MCF 10A (cell line): ENCODE measurements at regions not wholly inside any gene's neighbourhood (a gene's known extent, or its start where the extent isn't known, plus 50 kb on each side); places are given as distances from the start of the nearest gene placed in this dataset.

Source experiments
- BruUV-seq: library from RNA; stranded (reverse); fragments of 400-500 nt; replicated peaks from 2 replicates; lab custom pipeline; 2021; lab: Mats Ljungman, UMichigan
- CTCF ChIA-PET: fragments of 300-600 bp; sonication (Branson Sonifier 250); formaldehyde crosslinking; extraction: SDS; loops from one replicate; lab custom pipeline; 2021; ENCODE audit warnings: antibody characterized with exemption, inconsistent platforms; lab: Yijun Ruan, JAX
- POLR2A ChIA-PET: fragments of 300-600, 350-650 bp; sonication (Branson Sonifier 250); formaldehyde crosslinking; extraction: SDS; loops from one replicate; lab custom pipeline; 2020; ENCODE audit warnings: antibody characterized with exemption, inconsistent platforms; lab: Yijun Ruan, JAX
- DNase-seq: peaks from one replicate; pipeline ENCODE4 v3.0.0-alpha.2; 2018; ENCODE audit not compliant: unreplicated experiment
- H3K27ac Mint-ChIP-seq: one replicate; pipeline ENCODE4 v1.8.0; 2022; ENCODE audit warnings: mild to moderate bottlenecking, low read depth, mixed read lengths; ENCODE audit not compliant: unreplicated experiment
- H3K27me3 Mint-ChIP-seq: one replicate; pipeline ENCODE4 v1.8.0; 2022; ENCODE audit warnings: mixed read lengths; ENCODE audit not compliant: insufficient read depth, unreplicated experiment
- H3K36me3 Mint-ChIP-seq: one replicate; pipeline ENCODE4 v1.8.0; 2022; ENCODE audit warnings: mild to moderate bottlenecking, moderate library complexity, mixed read lengths; ENCODE audit not compliant: insufficient read depth, unreplicated experiment
- H3K4me1 Mint-ChIP-seq: one replicate; pipeline ENCODE4 v1.8.0; 2022; ENCODE audit warnings: mixed read lengths; ENCODE audit not compliant: insufficient read depth, unreplicated experiment
- H3K4me3 Mint-ChIP-seq: one replicate; pipeline ENCODE4 v1.8.0; 2022; ENCODE audit warnings: mild to moderate bottlenecking, moderate library complexity, mixed read lengths; ENCODE audit not compliant: unreplicated experiment
- H3K9me3 Mint-ChIP-seq: one replicate; pipeline ENCODE4 v1.8.0; 2022; ENCODE audit warnings: mixed read lengths; ENCODE audit not compliant: unreplicated experiment
- intact Hi-C: fragments of 100-400 bp; cut with micrococcal nuclease; formaldehyde crosslinking; loops from 2 replicates; pipeline ENCODE4 v1.14.1; 2022
- TF ChIP-seq, protein P1 (sequence below): fragments of 200-600 bp; IDR thresholded peaks from one replicate; pipeline ENCODE4 v1.8.0; 2022; ENCODE audit warnings: antibody characterized with exemption, mild to moderate bottlenecking; ENCODE audit not compliant: unreplicated experiment

DNA sequence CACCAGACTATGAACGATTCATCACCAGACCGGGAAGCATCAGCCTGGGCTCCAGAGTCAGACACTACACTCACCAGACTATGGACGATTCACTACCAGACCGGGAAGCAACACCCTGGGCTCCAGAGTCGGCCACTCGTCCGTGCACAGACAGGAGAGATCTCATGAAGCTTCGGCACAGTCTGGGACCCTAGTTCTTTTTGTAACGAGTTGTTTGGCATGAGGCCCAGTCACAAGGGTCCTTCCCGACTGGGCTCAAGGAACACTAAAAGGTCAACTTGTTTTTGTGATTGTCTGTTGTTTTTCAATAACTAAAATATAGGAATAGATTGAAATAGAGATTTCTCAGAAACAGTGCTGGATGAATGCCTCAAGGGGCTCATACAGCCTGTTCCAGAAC, 1141.6 kb upstream of the MIR17HG start:
- intact Hi-C loops: no loop called here
- Mint-ChIP-seq H3K4me3 (no peak overlapping the region), H3K4me1 (no peaks in the 10 kb centered on the region), H3K27ac (no peak overlapping the region), H3K9me3 (no peaks in the 10 kb centered on the region), H3K27me3 (no peaks in the 10 kb centered on the region), H3K36me3 (no peaks in the 10 kb centered on the region)
- DNase-seq: no peak
- ChIA-PET POLR2A (interaction anchor here (0.7 kb wide), 1 partner anchor 60 kb away, joined by 3 read pairs; no protein-coding TSS in a partner anchor), CTCF (interaction anchor here (0.6 to 1.0 kb wide), 4 partner anchors 11 to 70 kb away, joined by 3 read pairs; no protein-coding TSS in a partner anchor)
- TF ChIP-seq, protein P1, sequence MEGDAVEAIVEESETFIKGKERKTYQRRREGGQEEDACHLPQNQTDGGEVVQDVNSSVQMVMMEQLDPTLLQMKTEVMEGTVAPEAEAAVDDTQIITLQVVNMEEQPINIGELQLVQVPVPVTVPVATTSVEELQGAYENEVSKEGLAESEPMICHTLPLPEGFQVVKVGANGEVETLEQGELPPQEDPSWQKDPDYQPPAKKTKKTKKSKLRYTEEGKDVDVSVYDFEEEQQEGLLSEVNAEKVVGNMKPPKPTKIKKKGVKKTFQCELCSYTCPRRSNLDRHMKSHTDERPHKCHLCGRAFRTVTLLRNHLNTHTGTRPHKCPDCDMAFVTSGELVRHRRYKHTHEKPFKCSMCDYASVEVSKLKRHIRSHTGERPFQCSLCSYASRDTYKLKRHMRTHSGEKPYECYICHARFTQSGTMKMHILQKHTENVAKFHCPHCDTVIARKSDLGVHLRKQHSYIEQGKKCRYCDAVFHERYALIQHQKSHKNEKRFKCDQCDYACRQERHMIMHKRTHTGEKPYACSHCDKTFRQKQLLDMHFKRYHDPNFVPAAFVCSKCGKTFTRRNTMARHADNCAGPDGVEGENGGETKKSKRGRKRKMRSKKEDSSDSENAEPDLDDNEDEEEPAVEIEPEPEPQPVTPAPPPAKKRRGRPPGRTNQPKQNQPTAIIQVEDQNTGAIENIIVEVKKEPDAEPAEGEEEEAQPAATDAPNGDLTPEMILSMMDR: no peak
- no TSS peak for BruUV-seq

- H3K27ac Mint-ChIP-seq: no peak overlapping the region
- TF ChIP-seq, protein P1: no peak
- H3K9me3 Mint-ChIP-seq: no peaks in the 10 kb centered on the region
- no peaks in the 10 kb centered on the region for H3K27me3 Mint-ChIP-seq
- POLR2A ChIA-PET: no interaction called here
- BruUV-seq: no TSS peak
- H3K36me3 Mint-ChIP-seq: no peaks in the 10 kb centered on the region
- no peak for DNase-seq
- no peaks in the 10 kb centered on the region for H3K4me1 Mint-ChIP-seq
- H3K4me3 Mint-ChIP-seq: no peak overlapping the region
- CTCF ChIA-PET: no interaction called here
- intact Hi-C loops: no loop called here
These were observed 1130.2 kb upstream of the MIR17HG start for GRCh38 chr13:90217275-90217674.

DNA sequence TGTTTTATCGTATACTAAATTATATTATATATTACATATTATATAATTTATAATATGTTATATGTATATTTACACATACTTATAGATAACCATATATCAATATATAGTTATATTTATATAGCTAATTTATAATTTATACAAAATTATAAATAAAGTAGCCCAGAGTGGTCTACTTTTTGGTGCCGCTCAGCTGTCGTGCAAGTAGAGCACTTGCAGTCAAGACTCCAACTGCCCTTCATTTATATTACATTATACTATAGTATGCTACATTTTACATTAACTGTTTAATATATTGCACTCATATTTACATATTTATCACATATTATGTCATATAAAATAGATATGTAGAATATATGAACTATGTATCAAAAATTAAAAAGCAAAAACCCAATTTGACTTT, 1124.7 kb upstream of the MIR17HG start:
- no peak for DNase-seq
- Mint-ChIP-seq H3K9me3 (no peaks in the 10 kb centered on the region), H3K4me1 (no peaks in the 10 kb centered on the region), H3K36me3 (no peaks in the 10 kb centered on the region), H3K27ac (no peak overlapping the region), H3K27me3 (no peaks in the 10 kb centered on the region), H3K4me3 (no peak overlapping the region)
- BruUV-seq: no TSS peak
- TF ChIP-seq, protein P1: no peak
- ChIA-PET CTCF (no interaction called here), POLR2A (no interaction called here)
- intact Hi-C loops: no loop called here

GRCh38 chr13:90230311-90230710, 1117.2 kb upstream of the MIR17HG start:
- ChIA-PET POLR2A (no interaction called here), CTCF (no interaction called here)
- H3K27ac Mint-ChIP-seq: no peak overlapping the region
- TF ChIP-seq, protein P1: no peak
- no peaks in the 10 kb centered on the region for H3K36me3 Mint-ChIP-seq
- intact Hi-C loops: no loop called here
- no peak for DNase-seq
- H3K4me3 Mint-ChIP-seq: no peak overlapping the region
- peaks cover 9% of the 10 kb centered on the region for H3K9me3 Mint-ChIP-seq
- H3K4me1 Mint-ChIP-seq: no peaks in the 10 kb centered on the region
- no peaks in the 10 kb centered on the region for H3K27me3 Mint-ChIP-seq
- no TSS peak for BruUV-seq
